Prostate gland (tissue), 2 donors: ENCODE measurements at regions not wholly inside any gene's neighbourhood (a gene's known extent, or its start where the extent isn't known, plus 50 kb on each side); places are given as distances from the start of the nearest gene placed in this dataset.

Source experiments
- DNase-seq: peaks from one replicate; pipeline ENCODE4 v3.0.0-alpha.2; 2019; ENCODE audit warnings: low spot score
- H3K27ac ChIP-seq, 2 donors: fragments of 200-600 bp; sonication (generic); 2 replicates each; pipeline ENCODE4 v1.5.1; 2017 to 2019
- H3K27me3 ChIP-seq: fragments of 200-600 bp; sonication (generic); replicated peaks from 2 replicates; pipeline ENCODE4 v1.5.1; 2019; ENCODE audit not compliant: insufficient read depth
- H3K36me3 ChIP-seq, 2 donors: fragments of 200-600 bp; sonication (generic); 1 replicate in 1 of 2; 2 replicates in 1 of 2; pipeline versions ENCODE4 v1.5.1 to v1.8.1; 2017 to 2019
- H3K4me1 ChIP-seq: fragments of 200-600 bp; sonication (generic); replicated peaks from 2 replicates; pipeline ENCODE4 v1.5.1; 2019
- H3K4me3 ChIP-seq, 2 donors: fragments of 200-600 bp; sonication (generic); 2 replicates each; pipeline ENCODE4 v1.5.1; 2017 to 2019
- H3K9me3 ChIP-seq: fragments of 200-600 bp; sonication (generic); 2 replicates; pipeline ENCODE4 v1.5.1; 2017
- POLR2A ChIP-seq: fragments of 450-650 bp; IDR thresholded peaks from one replicate; pipeline ENCODE4 v1.6.1; 2016; ENCODE audit warnings: antibody characterized with exemption, mild to moderate bottlenecking
- POLR2AphosphoS5 ChIP-seq: sonication (generic); formaldehyde crosslinking; IDR thresholded peaks from one replicate; pipeline ENCODE4 v1.6.1; 2017; ENCODE audit warnings: antibody characterized with exemption
- WGBS: methylation state at CpG from one replicate; pipeline ENCODE4 v1.1.5; 2018; 5-methylcytosine and 5-hydroxymethylcytosine counted together
- intact Hi-C: fragments of 100-400 bp; cut with DNase I; formaldehyde crosslinking; loops from one replicate; pipeline ENCODE4 v1.14.2; 2022
- TF ChIP-seq, protein P1 (sequence below), 4 experiments: fragments of 200-600 bp in 2 of 4; fragments of 450-650 bp in 2 of 4; sonication (generic) in 2 of 4; IDR thresholded peaks; 1 replicate in 3 of 4; 2 replicates in 1 of 4; pipeline ENCODE4 v1.5.1; 2016 to 2019; ENCODE audit warnings: antibody characterized with exemption in 4 of 4, mild to moderate bottlenecking in 2 of 4, moderate library complexity in 2 of 4

DNA sequence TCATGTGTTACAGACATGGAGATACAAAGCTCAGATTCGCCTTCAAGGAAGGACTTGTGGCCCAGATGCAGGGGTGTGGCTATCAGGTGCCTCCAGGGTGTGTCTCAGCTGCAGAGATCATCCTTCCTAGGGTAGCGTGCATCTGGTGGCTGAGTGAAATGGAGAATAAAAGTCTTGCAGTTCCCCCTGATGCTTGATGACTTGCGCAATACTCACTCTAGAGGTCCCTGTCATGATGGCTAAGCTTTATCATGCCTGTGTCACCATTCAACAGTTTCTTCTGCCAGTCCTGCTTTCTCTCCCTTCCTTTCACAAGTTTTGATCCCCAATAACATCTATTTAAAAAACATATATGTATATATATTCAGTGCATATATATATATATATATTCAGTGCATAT, 228.1 kb downstream of the PAX1 start:
- H3K4me1 ChIP-seq = no peaks in the 10 kb centered on the region
- no peaks in the 10 kb centered on the region for H3K36me3 ChIP-seq
- H3K27me3 ChIP-seq = no peaks in the 10 kb centered on the region
- H3K9me3 ChIP-seq = no peaks in the 10 kb centered on the region
- intact Hi-C loops = no loop called here
- H3K27ac ChIP-seq = no peak overlapping the region
- H3K4me3 ChIP-seq = no peak overlapping the region
- WGBS = 88% methylated on average over 3 of the region's 3 CpGs
- TF ChIP-seq POLR2A (no peak), POLR2AphosphoS5 (no peak)
- TF ChIP-seq, protein P1, sequence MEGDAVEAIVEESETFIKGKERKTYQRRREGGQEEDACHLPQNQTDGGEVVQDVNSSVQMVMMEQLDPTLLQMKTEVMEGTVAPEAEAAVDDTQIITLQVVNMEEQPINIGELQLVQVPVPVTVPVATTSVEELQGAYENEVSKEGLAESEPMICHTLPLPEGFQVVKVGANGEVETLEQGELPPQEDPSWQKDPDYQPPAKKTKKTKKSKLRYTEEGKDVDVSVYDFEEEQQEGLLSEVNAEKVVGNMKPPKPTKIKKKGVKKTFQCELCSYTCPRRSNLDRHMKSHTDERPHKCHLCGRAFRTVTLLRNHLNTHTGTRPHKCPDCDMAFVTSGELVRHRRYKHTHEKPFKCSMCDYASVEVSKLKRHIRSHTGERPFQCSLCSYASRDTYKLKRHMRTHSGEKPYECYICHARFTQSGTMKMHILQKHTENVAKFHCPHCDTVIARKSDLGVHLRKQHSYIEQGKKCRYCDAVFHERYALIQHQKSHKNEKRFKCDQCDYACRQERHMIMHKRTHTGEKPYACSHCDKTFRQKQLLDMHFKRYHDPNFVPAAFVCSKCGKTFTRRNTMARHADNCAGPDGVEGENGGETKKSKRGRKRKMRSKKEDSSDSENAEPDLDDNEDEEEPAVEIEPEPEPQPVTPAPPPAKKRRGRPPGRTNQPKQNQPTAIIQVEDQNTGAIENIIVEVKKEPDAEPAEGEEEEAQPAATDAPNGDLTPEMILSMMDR (IDR thresholded peaks at IDR 0.05) = no peak
- DNase-seq = no peak

DNA sequence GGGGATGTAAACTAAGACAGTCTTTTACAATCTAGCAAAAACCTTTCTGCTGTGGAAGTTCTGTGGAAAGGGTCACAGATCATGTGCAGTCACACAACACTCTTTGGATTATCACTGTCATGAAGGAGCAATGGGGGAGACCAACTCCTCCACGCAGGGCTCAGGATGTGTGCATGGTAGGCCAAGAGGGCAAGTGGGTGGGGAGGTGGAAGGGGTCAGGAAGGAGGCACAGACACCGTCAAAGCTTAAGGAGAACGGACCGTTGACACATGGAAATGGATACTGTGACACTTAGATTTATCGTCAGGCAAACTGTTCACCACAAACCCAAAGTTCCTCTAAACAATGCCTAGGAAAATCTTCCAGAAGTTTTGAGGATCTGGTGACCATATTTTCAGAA, 215.8 kb downstream of the PAX1 start:
- Histone ChIP-seq H3K27me3 (no peaks in the 10 kb centered on the region), H3K9me3 (no peaks in the 10 kb centered on the region), H3K27ac (no peak overlapping the region), H3K4me1 (no peaks in the 10 kb centered on the region), H3K4me3 (no peak overlapping the region), H3K36me3 (no peaks in the 10 kb centered on the region)
- TF ChIP-seq POLR2A = no peak
- no peak for TF ChIP-seq POLR2AphosphoS5
- TF ChIP-seq, protein P1 (IDR thresholded peaks at IDR 0.05) = no peak
- intact Hi-C loops = no loop called here
- no peak for DNase-seq
- 59% methylated on average over 5 of the region's 5 CpGs for WGBS

DNA sequence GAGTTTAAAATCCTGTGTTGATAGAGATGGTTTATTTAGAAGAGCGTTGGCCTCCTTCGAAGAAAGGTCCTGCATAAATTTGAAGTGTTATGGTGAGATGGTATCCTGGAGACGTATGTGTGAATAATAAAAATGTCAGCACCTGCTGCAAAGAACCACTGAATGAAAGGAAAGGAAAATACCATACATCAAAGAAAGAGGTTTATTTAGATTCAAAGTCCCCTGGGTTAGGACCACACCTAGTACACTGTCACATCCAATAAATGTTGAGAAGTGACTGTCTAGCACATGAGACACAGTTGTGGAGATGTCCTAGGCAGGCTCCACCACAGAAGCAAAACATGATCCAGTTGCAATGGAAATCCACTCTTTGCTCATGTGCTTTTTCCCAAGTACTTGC, 214.7 kb downstream of the PAX1 start:
- Histone ChIP-seq H3K4me1 (no peaks in the 10 kb centered on the region), H3K27me3 (no peaks in the 10 kb centered on the region), H3K27ac (no peak overlapping the region), H3K4me3 (no peak overlapping the region), H3K36me3 (no peaks in the 10 kb centered on the region), H3K9me3 (no peaks in the 10 kb centered on the region)
- 53% methylated on average over 3 of the region's 3 CpGs for WGBS
- no peak for TF ChIP-seq POLR2A
- TF ChIP-seq, protein P1 (IDR thresholded peaks at IDR 0.05) = no peak
- no peak for TF ChIP-seq POLR2AphosphoS5
- intact Hi-C loops = no loop called here
- no peak for DNase-seq

DNA sequence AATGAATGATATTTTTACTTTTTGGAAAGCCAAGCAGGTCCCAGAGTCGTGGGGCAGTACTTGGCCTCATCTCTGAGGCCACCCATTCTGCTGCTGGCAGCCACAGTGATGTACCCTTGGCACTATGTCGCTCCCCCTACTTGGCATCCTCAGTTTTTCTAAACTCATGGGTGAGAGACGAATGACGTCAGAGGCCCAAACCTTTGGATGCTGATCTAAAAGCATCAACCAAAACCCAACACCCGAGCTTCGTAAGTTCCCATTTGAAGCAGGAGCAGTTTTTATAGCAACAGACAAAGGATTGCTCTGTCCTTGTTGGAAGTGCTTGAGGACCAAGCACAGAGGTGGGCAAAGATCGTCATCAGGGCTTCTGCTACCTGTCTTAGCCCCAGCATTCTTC, 212.9 kb downstream of the PAX1 start:
- Histone ChIP-seq H3K27ac (no peak overlapping the region), H3K4me1 (no peaks in the 10 kb centered on the region), H3K27me3 (no peaks in the 10 kb centered on the region), H3K9me3 (no peaks in the 10 kb centered on the region), H3K36me3 (no peaks in the 10 kb centered on the region), H3K4me3 (no peak overlapping the region)
- intact Hi-C loops = no loop called here
- WGBS = 68% methylated on average over 7 of the region's 7 CpGs
- DNase-seq = no peak
- TF ChIP-seq POLR2A = no peak
- TF ChIP-seq, protein P1 (IDR thresholded peaks at IDR 0.05) = no peak
- no peak for TF ChIP-seq POLR2AphosphoS5

DNA sequence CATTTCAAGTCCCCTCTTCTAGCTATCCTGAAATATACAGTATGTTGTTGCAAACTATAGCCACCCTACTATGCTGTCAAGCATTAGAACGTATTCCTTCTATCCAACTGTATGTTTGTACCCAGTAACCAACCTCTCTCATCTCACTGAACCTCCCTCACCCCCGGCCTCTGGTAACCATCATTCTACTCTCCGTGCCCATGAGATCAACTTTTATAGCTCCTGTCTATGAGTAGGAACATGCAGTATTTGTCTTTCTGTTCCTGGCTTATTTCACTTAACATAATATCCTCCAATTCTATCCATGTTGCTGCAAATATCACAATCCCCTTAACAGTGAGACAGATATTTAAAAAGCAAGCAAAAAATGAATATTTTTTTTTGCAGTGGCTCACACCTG, 196.9 kb downstream of the PAX1 start:
- TF ChIP-seq POLR2AphosphoS5 (no peak), POLR2A (no peak)
- TF ChIP-seq, protein P1 (IDR thresholded peaks at IDR 0.05) = no peak
- Histone ChIP-seq H3K27me3 (no peaks in the 10 kb centered on the region), H3K27ac (no peak overlapping the region), H3K9me3 (no peaks in the 10 kb centered on the region), H3K36me3 (no peaks in the 10 kb centered on the region), H3K4me1 (no peaks in the 10 kb centered on the region), H3K4me3 (no peak overlapping the region)
- intact Hi-C loops = no loop called here
- WGBS = 68% methylated on average over 3 of the region's 3 CpGs
- DNase-seq = no peak
